ENCODE measurements at regions not wholly inside any gene's neighbourhood (a gene's known extent, or its start where the extent isn't known, plus 50 kb on each side); places are given as distances from the start of the nearest gene placed in this dataset.

GRCh38 chr2:19656011-19656410, 245.8 kb downstream of the TTC32 start:
- TF ChIP-seq, protein P1, sequence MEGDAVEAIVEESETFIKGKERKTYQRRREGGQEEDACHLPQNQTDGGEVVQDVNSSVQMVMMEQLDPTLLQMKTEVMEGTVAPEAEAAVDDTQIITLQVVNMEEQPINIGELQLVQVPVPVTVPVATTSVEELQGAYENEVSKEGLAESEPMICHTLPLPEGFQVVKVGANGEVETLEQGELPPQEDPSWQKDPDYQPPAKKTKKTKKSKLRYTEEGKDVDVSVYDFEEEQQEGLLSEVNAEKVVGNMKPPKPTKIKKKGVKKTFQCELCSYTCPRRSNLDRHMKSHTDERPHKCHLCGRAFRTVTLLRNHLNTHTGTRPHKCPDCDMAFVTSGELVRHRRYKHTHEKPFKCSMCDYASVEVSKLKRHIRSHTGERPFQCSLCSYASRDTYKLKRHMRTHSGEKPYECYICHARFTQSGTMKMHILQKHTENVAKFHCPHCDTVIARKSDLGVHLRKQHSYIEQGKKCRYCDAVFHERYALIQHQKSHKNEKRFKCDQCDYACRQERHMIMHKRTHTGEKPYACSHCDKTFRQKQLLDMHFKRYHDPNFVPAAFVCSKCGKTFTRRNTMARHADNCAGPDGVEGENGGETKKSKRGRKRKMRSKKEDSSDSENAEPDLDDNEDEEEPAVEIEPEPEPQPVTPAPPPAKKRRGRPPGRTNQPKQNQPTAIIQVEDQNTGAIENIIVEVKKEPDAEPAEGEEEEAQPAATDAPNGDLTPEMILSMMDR (IDR thresholded peaks at IDR 0.05; ENCODE audit: low read depth, low read length) = no peak
- TF ChIP-seq POLR2A (IDR thresholded peaks at IDR 0.05; ENCODE audit: extremely low read depth, insufficient read length) = no peak
